Activated naive CD4-positive, alpha-beta T cell treated with anti-CD3 and anti-CD28 coated beads for 36 hours (primary cell): ENCODE measurements at regions not wholly inside any gene's neighbourhood (a gene's known extent, or its start where the extent isn't known, plus 50 kb on each side); places are given as distances from the start of the nearest gene placed in this dataset.

Experiments
- CTCF ChIA-PET: fragments of 350-600 bp; sonication (Branson Sonifier 250); formaldehyde crosslinking; loops from one replicate; lab custom pipeline; 2021; ENCODE audit warnings: antibody characterized with exemption; lab: Charles Lee
- DNase-seq: peaks from one replicate; pipeline ENCODE4 v3.0.0-alpha.2; 2020
- H3K27ac Mint-ChIP-seq: one replicate; pipeline ENCODE4 v1.8.0; 2021; ENCODE audit warnings: mild to moderate bottlenecking, mixed read lengths
- H3K27me3 Mint-ChIP-seq: one replicate; pipeline ENCODE4 v1.8.0; 2021; ENCODE audit warnings: low read depth, mixed read lengths
- H3K36me3 Mint-ChIP-seq: one replicate; pipeline ENCODE4 v1.8.0; 2021; ENCODE audit warnings: low read depth, mixed read lengths
- H3K4me1 Mint-ChIP-seq: one replicate; pipeline ENCODE4 v1.8.0; 2021; ENCODE audit warnings: low read depth, mixed read lengths
- H3K4me3 Mint-ChIP-seq: one replicate; pipeline ENCODE4 v1.8.0; 2021; ENCODE audit warnings: mild to moderate bottlenecking, moderate library complexity, mixed read lengths
- H3K9me3 Mint-ChIP-seq: one replicate; pipeline ENCODE4 v1.8.0; 2021; ENCODE audit warnings: mixed read lengths
- intact Hi-C: fragments of 100-400 bp; cut with micrococcal nuclease; formaldehyde crosslinking; loops from one replicate; pipeline ENCODE4 v1.15.1; 2023

GRCh38 chr4:140242357-140243277 is 88.6 kb upstream of the MAML3 start:
- DNase-seq: peak; percentile 49
- Mint-ChIP-seq H3K27me3 (peaks cover 2% of the 10 kb centered on the region), H3K4me3 (peak overlapping the region; percentile 38), H3K36me3 (no peaks in the 10 kb centered on the region), H3K4me1 (peaks cover 19% of the 10 kb centered on the region), H3K27ac (no peak overlapping the region), H3K9me3 (no peaks in the 10 kb centered on the region)
- intact Hi-C loops: no loop called here
- CTCF ChIA-PET: interaction anchor here (0.6 to 5.1 kb wide), 7 partner anchors 9 to 264 kb away, joined by 3 to 37 read pairs (median 3); no protein-coding TSS in a partner anchor

DNA sequence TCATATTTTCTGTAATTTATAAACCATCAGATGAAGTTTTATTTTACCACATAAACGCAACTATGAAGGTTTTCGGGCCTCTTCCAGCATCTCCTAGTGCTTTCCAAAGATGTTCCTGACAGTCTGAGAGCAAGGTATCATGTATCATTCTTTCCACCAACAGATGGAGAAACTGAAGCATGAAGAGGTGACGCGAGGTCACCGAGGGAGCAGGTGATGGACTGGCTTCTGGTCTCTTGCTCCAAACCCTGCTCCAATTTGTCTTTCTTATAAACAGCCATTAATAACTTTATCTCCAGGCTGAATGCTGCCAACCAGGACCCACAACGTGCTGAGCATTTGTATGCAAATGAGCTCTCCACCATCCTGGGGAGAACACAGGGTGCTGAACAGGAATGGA is 86.3 kb upstream of the MAML3 start:
- DNase-seq: no peak
- CTCF ChIA-PET: interaction anchor here (5.1 kb wide), 1 partner anchor 13 kb away, joined by 37 read pairs; no protein-coding TSS in a partner anchor
- Mint-ChIP-seq H3K9me3 (no peaks in the 10 kb centered on the region), H3K27ac (no peak overlapping the region), H3K4me1 (peaks cover 21% of the 10 kb centered on the region), H3K36me3 (no peaks in the 10 kb centered on the region), H3K27me3 (peaks cover 8% of the 10 kb centered on the region), H3K4me3 (no peak overlapping the region)
- intact Hi-C loops: no loop called here

DNA sequence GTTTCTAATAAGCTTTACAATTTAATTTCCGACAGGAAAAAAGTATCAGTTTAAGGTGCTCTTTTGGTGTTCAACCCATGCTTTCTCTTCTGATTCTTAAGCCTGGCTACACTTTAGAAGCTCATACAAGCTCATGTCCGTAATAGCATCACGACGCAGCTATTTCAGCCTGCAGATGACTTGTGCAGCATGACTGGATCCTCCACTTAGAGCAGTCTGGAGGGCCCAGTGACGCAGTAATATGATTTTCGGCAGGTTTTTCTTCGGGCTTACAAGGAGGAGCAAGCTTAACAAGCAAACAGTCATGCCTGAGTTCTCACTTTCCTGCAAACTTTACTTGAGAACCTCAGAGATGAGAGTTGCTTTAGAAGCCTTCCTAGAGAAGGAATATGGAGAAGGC is 85.3 kb upstream of the MAML3 start:
- Mint-ChIP-seq H3K4me1 (peaks cover 28% of the 10 kb centered on the region), H3K27ac (no peak overlapping the region), H3K4me3 (no peak overlapping the region), H3K27me3 (peaks cover 8% of the 10 kb centered on the region), H3K36me3 (no peaks in the 10 kb centered on the region), H3K9me3 (no peaks in the 10 kb centered on the region)
- intact Hi-C loops: no loop called here
- DNase-seq: no peak
- CTCF ChIA-PET: interaction anchor here (0.5 to 2.2 kb wide), 3 partner anchors 9 to 1326 kb away, joined by 3 to 9 read pairs (median 3); no protein-coding TSS in a partner anchor

GRCh38 chr4:140238351-140239056 is 84.5 kb upstream of the MAML3 start:
- DNase-seq: no peak
- no peak overlapping the region for H3K27ac Mint-ChIP-seq
- no peak overlapping the region for H3K4me3 Mint-ChIP-seq
- H3K9me3 Mint-ChIP-seq: no peaks in the 10 kb centered on the region
- no peaks in the 10 kb centered on the region for H3K36me3 Mint-ChIP-seq
- intact Hi-C loops: no loop called here
- H3K27me3 Mint-ChIP-seq: peaks cover 8% of the 10 kb centered on the region
- H3K4me1 Mint-ChIP-seq: peaks cover 26% of the 10 kb centered on the region
- CTCF ChIA-PET: interaction anchor here (0.5 to 2.2 kb wide), 3 partner anchors 10 to 1327 kb away, joined by 3 to 9 read pairs (median 3); no protein-coding TSS in a partner anchor

DNA sequence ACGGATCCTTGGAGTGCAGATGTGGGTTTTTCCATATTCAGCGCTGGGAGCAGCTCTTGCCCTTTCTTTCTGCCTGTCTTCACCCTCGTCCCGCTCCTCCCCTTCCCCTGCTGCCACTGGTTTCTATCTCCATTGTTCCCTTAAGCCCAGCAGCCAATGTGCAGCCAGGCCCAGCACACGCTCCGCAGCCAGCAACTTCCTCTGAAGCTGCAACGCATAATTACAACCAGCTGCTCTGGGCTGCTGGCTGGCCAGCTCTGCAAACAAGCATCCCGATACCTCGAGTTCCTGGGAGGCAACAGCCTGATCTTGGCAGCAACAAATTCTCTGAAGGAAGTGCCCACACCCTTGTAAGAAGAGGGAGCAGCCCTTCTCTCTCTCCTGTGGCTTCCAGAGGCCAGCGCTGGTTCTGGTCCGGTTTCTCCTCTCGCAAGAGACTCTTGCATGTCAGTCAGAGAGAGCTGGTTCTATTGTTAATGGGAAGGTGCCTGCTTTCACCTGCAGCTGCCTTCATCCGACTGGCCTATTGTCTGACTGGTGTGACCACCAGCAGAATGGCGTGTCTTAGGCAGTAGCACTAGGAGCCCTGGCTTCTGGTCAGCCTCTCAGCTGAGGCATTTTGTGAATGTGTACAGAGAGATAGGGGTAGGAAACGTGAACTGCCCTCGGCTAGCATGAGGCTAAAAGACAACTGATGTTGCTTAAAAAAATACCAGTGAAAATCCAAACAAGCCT is 83.8 kb upstream of the MAML3 start:
- CTCF ChIA-PET: interaction anchor here (2.2 kb wide), 1 partner anchor 16 kb away, joined by 9 read pairs; no protein-coding TSS in a partner anchor
- H3K9me3 Mint-ChIP-seq: no peaks in the 10 kb centered on the region

GRCh38 chr4:140236654-140237169 is 82.7 kb upstream of the MAML3 start:
- Mint-ChIP-seq H3K27me3 (peaks cover 8% of the 10 kb centered on the region), H3K4me3 (no peak overlapping the region), H3K36me3 (no peaks in the 10 kb centered on the region), H3K4me1 (peaks cover 14% of the 10 kb centered on the region), H3K9me3 (no peaks in the 10 kb centered on the region), H3K27ac (no peak overlapping the region)
- intact Hi-C loops: no loop called here
- no peak for DNase-seq
- CTCF ChIA-PET: interaction anchor here (1.5 kb wide), 1 partner anchor 15 kb away, joined by 5 read pairs; no protein-coding TSS in a partner anchor

More for the DNA sequence above, 83.8 kb upstream of the MAML3 start:
- no peak for DNase-seq
- Mint-ChIP-seq H3K4me3 (no peak overlapping the region), H3K27me3 (peaks cover 8% of the 10 kb centered on the region), H3K4me1 (peaks cover 19% of the 10 kb centered on the region), H3K27ac (no peak overlapping the region), H3K36me3 (no peaks in the 10 kb centered on the region)
- intact Hi-C loops: no loop called here

- H3K4me1 Mint-ChIP-seq: peaks cover 14% of the 10 kb centered on the region
- no peaks in the 10 kb centered on the region for H3K36me3 Mint-ChIP-seq
- H3K27me3 Mint-ChIP-seq: peaks cover 6% of the 10 kb centered on the region
- H3K4me3 Mint-ChIP-seq: no peak overlapping the region
- CTCF ChIA-PET: interaction anchor here (0.5 to 1.5 kb wide), 3 partner anchors 9 to 226 kb away, joined by 3 to 4 read pairs (median 3); no protein-coding TSS in a partner anchor
- H3K9me3 Mint-ChIP-seq: peaks cover 2% of the 10 kb centered on the region
- H3K27ac Mint-ChIP-seq: peak overlapping the region; percentile 53
- peak; percentile 32 for DNase-seq
- intact Hi-C loops: no loop called here
These were observed 80.7 kb upstream of the MAML3 start for GRCh38 chr4:140234697-140235060.

DNA sequence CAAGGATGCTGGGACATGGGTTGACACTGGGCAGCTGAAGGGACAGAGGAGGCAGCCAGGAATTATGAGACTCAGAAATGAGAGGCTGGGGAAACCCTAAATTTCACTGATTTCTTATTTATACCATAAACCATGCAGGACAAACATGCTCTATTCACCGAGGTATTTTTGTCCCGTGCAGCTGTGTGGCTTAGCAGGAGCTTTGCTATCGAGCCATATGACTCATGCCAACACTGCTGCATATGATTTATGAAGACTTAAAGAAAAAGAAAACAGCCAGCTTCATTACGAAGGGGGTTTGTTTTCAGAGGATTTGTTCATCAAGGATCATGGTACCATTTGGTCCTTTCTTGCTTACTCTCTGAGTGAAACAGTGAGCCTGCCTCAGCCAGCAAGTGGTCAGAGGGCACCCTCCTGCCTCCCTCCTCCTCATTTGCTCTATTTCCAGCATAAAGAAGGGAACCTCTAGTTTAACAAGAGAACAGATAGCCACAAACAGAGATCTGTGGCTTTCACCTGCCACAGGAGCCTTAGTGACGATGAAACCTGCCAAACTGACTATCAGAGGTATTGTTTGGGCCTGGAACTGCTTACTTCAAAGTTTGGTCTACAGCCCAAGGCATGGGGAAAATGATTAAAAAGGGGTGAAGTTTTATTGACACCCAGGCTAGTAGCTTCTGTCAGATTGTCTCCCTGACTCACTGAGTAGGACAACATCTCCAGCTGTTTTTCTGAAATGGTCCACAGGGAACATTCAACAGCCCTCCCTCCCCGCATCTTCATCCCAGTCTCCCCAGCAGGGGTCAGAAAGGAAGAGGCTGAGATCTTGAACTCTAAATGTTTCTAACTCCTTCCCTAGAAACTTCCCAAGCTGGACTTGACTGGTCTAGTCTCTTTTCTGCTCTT is 80.1 kb upstream of the MAML3 start:
- Mint-ChIP-seq H3K4me1 (peaks cover 14% of the 10 kb centered on the region), H3K27me3 (peaks cover 6% of the 10 kb centered on the region), H3K27ac (peak overlapping the region; percentile 53), H3K4me3 (no peak overlapping the region), H3K36me3 (no peaks in the 10 kb centered on the region), H3K9me3 (peaks cover 3% of the 10 kb centered on the region)
- intact Hi-C loops: no loop called here
- CTCF ChIA-PET: interaction anchor here (0.5 to 1.5 kb wide), 4 partner anchors 9 to 226 kb away, joined by 3 to 4 read pairs (median 3); no protein-coding TSS in a partner anchor
- no peak for DNase-seq

DNA sequence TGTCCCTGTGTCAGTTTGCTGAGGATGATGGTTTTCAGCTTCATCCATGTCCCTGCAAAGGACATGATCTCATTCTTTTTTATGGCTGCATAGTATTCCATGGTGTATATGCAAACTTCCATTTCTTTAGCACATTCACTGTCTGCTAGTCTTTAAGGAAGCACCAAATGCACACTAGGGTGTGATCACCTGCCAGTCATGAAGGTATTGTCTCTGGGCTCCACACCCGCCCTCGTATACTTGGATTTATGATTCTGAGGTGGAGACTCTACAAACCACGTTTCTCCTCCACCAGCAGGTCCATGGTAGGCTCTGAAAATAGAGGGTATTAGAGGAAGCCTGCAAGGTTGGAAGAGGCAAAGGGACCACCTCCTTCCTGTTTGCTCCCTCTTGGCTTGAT is 75.9 kb upstream of the MAML3 start:
- Mint-ChIP-seq H3K4me3 (no peak overlapping the region), H3K36me3 (no peaks in the 10 kb centered on the region), H3K27me3 (no peaks in the 10 kb centered on the region), H3K9me3 (peaks cover 3% of the 10 kb centered on the region), H3K4me1 (peaks cover 10% of the 10 kb centered on the region), H3K27ac (no peak overlapping the region)
- intact Hi-C loops: no loop called here
- CTCF ChIA-PET: no interaction called here
- no peak for DNase-seq

- no peaks in the 10 kb centered on the region for H3K36me3 Mint-ChIP-seq
- no peaks in the 10 kb centered on the region for H3K4me1 Mint-ChIP-seq
- intact Hi-C loops: no loop called here
- H3K27ac Mint-ChIP-seq: no peak overlapping the region
- no peak overlapping the region for H3K4me3 Mint-ChIP-seq
- DNase-seq: no peak
- H3K27me3 Mint-ChIP-seq: no peaks in the 10 kb centered on the region
- CTCF ChIA-PET: interaction anchor here (0.6 to 0.7 kb wide), 2 partner anchors 51 to 133 kb away, joined by 3 read pairs; no protein-coding TSS in a partner anchor
- peaks cover 3% of the 10 kb centered on the region for H3K9me3 Mint-ChIP-seq
These were observed 73.3 kb upstream of the MAML3 start for GRCh38 chr4:140227286-140227685.
